ENCODE measurements at regions not wholly inside any gene's neighbourhood (a gene's known extent, or its start where the extent isn't known, plus 50 kb on each side); places are given as distances from the start of the nearest gene placed in this dataset.

DNA sequence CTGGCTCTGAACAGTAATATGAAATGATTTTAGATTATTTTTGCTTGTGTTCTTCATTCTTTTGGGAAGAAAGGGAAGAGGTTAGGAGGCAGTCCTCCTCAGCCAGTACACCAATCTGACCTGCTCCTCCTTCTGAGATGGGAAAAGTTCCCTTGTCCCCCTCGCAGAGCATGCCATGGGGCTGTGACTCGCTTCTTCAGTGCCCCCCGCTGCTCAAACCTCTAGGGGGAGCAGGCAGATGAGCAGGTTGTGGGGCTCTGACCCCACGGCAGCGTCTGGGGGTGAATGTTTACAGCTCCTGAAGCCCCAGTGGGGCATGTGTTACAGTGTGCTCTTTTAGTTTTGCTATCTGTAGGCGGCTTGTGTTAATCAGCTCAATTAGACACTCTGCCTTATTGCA lies 50.9 kb upstream of the KLF9 start (continued):
- TF ChIP-seq, protein P1, sequence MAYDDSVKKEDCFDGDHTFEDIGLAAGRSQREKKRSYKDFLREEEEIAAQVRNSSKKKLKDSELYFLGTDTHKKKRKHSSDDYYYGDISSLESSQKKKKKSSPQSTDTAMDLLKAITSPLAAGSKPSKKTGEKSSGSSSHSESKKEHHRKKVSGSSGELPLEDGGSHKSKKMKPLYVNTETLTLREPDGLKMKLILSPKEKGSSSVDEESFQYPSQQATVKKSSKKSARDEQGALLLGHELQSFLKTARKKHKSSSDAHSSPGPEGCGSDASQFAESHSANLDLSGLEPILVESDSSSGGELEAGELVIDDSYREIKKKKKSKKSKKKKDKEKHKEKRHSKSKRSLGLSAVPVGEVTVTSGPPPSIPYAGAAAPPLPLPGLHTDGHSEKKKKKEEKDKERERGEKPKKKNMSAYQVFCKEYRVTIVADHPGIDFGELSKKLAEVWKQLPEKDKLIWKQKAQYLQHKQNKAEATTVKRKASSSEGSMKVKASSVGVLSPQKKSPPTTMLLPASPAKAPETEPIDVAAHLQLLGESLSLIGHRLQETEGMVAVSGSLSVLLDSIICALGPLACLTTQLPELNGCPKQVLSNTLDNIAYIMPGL (CRISPR knock-in tag; IDR thresholded peaks at IDR 0.05): no peak

Measured in WTC11 (cell line).